ENCODE measurements at regions not wholly inside any gene's neighbourhood (a gene's known extent, or its start where the extent isn't known, plus 50 kb on each side); places are given as distances from the start of the nearest gene placed in this dataset.

DNA sequence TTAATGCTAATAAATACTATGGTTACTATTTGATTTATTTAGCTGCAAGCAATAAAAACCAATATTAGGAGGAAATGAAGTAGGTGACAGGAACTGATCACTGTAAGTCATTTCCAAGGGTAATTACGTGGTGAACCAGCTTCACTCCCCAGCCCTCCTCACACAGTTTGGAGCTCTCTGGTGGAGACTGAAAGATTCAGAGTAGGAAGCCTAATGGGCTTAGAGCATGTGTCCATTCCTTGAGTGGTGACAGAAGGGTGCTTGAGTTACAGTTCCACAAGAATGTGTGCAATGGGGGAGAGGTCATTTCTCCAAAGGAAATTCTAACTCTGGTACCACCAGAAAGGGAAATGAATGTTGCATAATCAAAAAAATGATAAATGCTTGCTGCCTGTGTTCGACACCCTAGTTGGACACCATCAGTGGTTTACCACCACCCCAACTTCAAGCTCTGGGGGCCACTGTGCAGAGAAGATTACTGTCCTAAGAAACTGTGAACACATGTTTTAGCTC lies 285.1 kb upstream of the MMADHC start:
- H3K4me3 ChIP-seq (ENCODE audit: control insufficient read depth, low read depth, low read length), result no peak overlapping the region
- TF ChIP-seq, protein P1, sequence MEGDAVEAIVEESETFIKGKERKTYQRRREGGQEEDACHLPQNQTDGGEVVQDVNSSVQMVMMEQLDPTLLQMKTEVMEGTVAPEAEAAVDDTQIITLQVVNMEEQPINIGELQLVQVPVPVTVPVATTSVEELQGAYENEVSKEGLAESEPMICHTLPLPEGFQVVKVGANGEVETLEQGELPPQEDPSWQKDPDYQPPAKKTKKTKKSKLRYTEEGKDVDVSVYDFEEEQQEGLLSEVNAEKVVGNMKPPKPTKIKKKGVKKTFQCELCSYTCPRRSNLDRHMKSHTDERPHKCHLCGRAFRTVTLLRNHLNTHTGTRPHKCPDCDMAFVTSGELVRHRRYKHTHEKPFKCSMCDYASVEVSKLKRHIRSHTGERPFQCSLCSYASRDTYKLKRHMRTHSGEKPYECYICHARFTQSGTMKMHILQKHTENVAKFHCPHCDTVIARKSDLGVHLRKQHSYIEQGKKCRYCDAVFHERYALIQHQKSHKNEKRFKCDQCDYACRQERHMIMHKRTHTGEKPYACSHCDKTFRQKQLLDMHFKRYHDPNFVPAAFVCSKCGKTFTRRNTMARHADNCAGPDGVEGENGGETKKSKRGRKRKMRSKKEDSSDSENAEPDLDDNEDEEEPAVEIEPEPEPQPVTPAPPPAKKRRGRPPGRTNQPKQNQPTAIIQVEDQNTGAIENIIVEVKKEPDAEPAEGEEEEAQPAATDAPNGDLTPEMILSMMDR (conservative IDR thresholded peaks at IDR 0.05; ENCODE audit: control insufficient read depth, insufficient read depth, low read depth, low read length), result no peak
- DNase-seq (ENCODE audit: low read depth), result no peak

DNA sequence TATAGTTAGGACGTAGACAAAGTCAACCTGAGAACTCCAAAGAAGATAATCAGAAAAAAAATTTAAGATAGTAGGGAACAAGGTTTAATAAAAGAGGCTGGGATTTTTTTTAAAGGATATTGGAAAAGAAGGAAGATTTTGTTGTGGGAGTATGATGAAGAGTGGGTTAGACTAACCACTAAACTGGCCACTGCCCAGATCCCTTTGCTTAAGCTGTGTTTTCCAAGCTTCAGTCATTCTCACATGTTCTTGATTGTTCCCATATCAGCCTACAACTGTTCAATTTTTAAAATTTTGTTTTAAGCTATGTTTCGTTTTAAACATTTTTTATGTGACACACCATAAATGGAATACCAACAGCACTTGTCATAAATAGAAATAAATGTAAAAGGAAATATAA lies 284.5 kb upstream of the MMADHC start:
- H3K4me3 ChIP-seq (ENCODE audit: control insufficient read depth, low read depth, low read length), result no peak overlapping the region
- DNase-seq (ENCODE audit: low read depth), result peak; percentile 61
- TF ChIP-seq, protein P1 (conservative IDR thresholded peaks at IDR 0.05; ENCODE audit: control insufficient read depth, insufficient read depth, low read depth, low read length), result no peak

DNA sequence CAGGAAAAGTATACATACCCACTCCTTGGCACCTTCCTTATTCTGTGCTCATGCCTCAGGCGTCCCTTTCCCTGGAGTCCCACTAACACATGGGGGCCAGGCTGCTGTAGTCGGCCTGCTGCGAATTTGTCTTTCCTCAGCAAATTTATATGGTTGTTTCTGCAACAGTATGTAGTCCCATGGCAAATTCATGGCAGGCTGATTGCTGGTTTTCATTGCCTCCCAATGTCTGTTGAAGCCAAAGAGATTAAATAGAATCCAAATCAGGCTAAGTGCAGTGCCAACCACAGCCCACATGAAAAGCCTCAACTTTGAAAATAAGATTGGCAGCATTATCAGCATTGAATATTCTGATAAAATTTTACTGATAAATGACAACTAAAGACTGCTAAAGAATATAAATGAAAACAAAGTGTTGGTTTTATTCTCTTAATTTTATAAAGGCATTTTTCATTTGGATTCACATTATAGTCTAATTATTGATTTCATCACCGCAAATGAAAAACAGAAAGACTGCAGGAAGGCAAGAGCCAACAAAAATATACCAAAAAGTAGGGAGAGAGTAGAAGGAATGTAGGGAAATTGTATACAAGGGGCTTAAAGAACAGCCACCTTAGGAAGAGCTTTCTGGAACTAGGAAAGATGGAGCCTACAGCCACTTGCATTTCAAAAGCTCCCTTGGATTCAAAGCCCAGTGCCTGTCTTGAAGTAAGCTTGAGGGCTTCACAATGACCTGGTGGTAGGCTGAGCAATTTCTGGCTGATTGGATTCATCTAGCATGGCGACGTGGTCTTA lies 283.7 kb upstream of the MMADHC start:
- DNase-seq (ENCODE audit: low read depth), result no peak
- TF ChIP-seq, protein P1 (conservative IDR thresholded peaks at IDR 0.05; ENCODE audit: control insufficient read depth, insufficient read depth, low read depth, low read length), result no peak
- no peak overlapping the region for H3K4me3 ChIP-seq (ENCODE audit: control insufficient read depth, low read depth, low read length)

DNA sequence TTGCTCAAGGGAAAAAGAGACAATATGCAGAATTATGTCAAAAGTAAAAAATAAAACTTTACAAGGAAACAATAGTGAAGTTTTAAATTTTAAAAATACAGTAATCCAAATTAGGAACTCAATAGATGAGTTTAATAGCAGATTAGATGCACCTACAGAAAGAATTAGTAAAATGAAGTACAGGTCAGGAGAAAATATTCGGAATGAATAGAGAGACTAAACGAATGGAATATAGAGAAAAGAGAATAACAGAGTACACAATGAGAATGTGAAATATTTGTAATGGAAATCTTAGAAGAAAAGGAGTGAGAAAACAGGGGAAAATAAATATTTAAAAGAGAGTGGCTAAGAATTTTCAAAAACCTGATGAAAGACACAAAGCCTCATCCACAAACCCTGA lies 275.7 kb upstream of the MMADHC start:
- no peak for DNase-seq (ENCODE audit: low read depth)
- TF ChIP-seq, protein P1 (conservative IDR thresholded peaks at IDR 0.05; ENCODE audit: control insufficient read depth, insufficient read depth, low read depth, low read length), result no peak
- no peak overlapping the region for H3K4me3 ChIP-seq (ENCODE audit: control insufficient read depth, low read depth, low read length)

DNA sequence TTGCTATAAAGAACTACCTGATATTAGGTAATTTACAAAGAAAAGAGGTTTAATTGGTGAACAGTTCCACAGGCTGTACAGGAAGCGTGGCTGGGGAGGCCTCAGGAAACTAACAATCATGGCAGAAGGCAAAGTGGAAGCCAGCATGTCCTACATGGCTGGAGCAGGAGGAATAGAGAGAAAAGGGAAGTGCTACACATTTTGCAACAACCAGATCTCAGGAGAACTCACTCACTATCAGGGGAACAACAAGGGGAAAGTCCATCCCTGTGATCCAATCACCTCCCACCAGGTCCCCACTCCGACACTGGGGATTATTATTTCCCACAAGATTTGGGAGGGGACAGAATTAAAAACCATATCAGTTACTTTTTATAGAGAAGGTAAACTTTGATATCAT lies 273.5 kb upstream of the MMADHC start:
- TF ChIP-seq, protein P1 (conservative IDR thresholded peaks at IDR 0.05; ENCODE audit: control insufficient read depth, insufficient read depth, low read depth, low read length), result no peak
- DNase-seq (ENCODE audit: low read depth), result no peak
- H3K4me3 ChIP-seq (ENCODE audit: control insufficient read depth, low read depth, low read length), result no peak overlapping the region

DNA sequence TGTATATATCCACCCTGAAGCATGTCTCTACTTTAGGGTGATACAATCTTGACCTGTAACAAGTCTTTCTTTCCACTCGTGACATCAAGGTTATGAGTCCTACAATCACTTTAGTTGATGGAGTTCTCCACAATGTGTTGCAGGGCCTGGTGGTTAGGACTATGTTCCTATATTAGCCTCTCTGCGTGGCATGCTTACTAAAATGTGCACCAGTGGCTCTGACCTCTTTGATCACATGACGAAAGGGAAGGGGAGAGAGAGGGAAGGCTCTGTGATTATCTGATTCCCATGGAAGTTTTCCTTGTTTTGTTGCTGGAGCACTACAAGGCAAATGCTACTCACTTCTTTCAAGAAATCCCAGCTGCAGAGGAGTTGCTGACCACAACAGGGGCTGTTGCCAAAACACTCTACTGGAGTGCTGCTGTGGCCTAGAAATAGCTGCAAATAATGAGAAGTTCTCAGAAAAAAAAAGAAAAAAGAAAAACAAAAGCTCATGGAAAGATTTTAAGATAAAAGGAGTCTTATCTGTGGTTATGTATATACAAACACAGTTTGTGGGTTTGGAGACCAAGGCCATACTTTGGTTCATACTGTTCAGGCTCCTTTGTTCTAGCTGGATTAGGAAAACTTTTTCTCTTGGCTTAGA lies 272.8 kb upstream of the MMADHC start:
- H3K4me3 ChIP-seq (ENCODE audit: control insufficient read depth, low read depth, low read length), result no peak overlapping the region
- TF ChIP-seq, protein P1 (conservative IDR thresholded peaks at IDR 0.05; ENCODE audit: control insufficient read depth, insufficient read depth, low read depth, low read length), result no peak
- peak; percentile 75 for DNase-seq (ENCODE audit: low read depth)
